BE2C (cell line): ENCODE measurements at regions not wholly inside any gene's neighbourhood (a gene's known extent, or its start where the extent isn't known, plus 50 kb on each side); places are given as distances from the start of the nearest gene placed in this dataset.

Experiments used
- DNase-seq: peaks from one replicate; pipeline ENCODE4 v3.0.0-alpha.2; 2020
- H3K27me3 ChIP-seq: fragments of 250-450 bp; sonication (Bioruptor Pico); 2 replicates; pipeline ENCODE4 v1.5.1; 2020; ENCODE audit warnings: mild to moderate bottlenecking
- H3K36me3 ChIP-seq: fragments of 250-450 bp; sonication (Bioruptor Pico); 2 replicates; pipeline ENCODE4 v1.5.1; 2020; ENCODE audit warnings: mild to moderate bottlenecking
- H3K4me1 ChIP-seq: fragments of 250-450 bp; sonication (Bioruptor Pico); 2 replicates; pipeline ENCODE4 v1.5.1; 2020
- H3K4me3 ChIP-seq: 2 replicates; pipeline ENCODE4 v1.5.1; 2011; ENCODE audit warnings: low read depth, low read length
- H3K9me3 ChIP-seq: fragments of 250-450 bp; sonication (Bioruptor Pico); 2 replicates; pipeline ENCODE4 v1.5.1; 2020
- TF ChIP-seq, protein P1 (sequence below): IDR thresholded peaks from 2 replicates; pipeline ENCODE4 v1.5.1; 2012; ENCODE audit warnings: mild to moderate bottlenecking, low read depth, low read length

- TF ChIP-seq, protein P1, sequence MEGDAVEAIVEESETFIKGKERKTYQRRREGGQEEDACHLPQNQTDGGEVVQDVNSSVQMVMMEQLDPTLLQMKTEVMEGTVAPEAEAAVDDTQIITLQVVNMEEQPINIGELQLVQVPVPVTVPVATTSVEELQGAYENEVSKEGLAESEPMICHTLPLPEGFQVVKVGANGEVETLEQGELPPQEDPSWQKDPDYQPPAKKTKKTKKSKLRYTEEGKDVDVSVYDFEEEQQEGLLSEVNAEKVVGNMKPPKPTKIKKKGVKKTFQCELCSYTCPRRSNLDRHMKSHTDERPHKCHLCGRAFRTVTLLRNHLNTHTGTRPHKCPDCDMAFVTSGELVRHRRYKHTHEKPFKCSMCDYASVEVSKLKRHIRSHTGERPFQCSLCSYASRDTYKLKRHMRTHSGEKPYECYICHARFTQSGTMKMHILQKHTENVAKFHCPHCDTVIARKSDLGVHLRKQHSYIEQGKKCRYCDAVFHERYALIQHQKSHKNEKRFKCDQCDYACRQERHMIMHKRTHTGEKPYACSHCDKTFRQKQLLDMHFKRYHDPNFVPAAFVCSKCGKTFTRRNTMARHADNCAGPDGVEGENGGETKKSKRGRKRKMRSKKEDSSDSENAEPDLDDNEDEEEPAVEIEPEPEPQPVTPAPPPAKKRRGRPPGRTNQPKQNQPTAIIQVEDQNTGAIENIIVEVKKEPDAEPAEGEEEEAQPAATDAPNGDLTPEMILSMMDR = peak; percentile 90
- no peaks in the 10 kb centered on the region for H3K4me1 ChIP-seq
- no peaks in the 10 kb centered on the region for H3K9me3 ChIP-seq
- H3K4me3 ChIP-seq = no peak overlapping the region
- H3K36me3 ChIP-seq = no peaks in the 10 kb centered on the region
- no peak for DNase-seq
- no peaks in the 10 kb centered on the region for H3K27me3 ChIP-seq
Measured at GRCh38 chr7:31443457-31443856, 70.4 kb upstream of the ITPRID1 start.

- H3K4me1 ChIP-seq = no peaks in the 10 kb centered on the region
- H3K36me3 ChIP-seq = no peaks in the 10 kb centered on the region
- no peaks in the 10 kb centered on the region for H3K27me3 ChIP-seq
- TF ChIP-seq, protein P1 = no peak
- no peaks in the 10 kb centered on the region for H3K9me3 ChIP-seq
- DNase-seq = no peak
- H3K4me3 ChIP-seq = no peak overlapping the region
Measured at GRCh38 chr7:31444196-31444595, 69.7 kb upstream of the ITPRID1 start.

DNA sequence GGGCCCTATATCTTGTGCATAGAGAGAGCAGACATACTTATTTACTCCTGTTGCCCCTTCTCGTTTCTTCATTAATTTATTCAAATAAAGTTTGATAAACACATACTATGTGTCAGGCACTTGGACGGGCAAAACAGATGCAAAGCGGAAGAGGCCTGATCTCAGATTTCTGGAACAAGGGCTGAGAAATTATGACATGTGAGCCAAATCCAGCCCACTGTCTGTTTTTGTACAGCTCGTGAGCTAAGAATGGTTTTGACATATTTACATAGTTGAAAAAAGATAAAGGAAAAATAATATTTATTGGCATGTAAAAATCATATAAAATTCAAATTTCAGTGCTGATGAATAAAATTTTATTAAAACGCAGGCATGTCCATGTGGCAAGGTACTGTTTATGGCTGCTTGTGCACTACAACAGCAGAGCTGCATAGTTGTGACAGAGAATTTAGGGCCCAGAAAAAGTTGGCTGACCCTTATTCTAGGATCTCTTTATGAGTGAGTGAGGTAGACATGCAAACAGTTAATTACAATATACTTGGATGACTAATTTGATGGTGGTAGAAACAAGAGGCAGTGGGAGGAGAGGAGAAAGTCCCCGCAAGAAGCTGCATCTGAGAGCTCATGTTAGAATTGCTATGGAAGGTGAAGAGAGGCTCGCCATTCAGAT, 68.1 kb upstream of the ITPRID1 start:
- TF ChIP-seq, protein P1 = no peak
- Histone ChIP-seq H3K27me3 (no peaks in the 10 kb centered on the region), H3K4me1 (no peaks in the 10 kb centered on the region), H3K9me3 (no peaks in the 10 kb centered on the region), H3K4me3 (no peak overlapping the region), H3K36me3 (no peaks in the 10 kb centered on the region)
- DNase-seq = no peak

GRCh38 chr7:31448649-31449048, 65.2 kb upstream of the ITPRID1 start:
- no peak for DNase-seq
- Histone ChIP-seq H3K9me3 (no peaks in the 10 kb centered on the region), H3K36me3 (no peaks in the 10 kb centered on the region), H3K27me3 (no peaks in the 10 kb centered on the region), H3K4me3 (no peak overlapping the region), H3K4me1 (no peaks in the 10 kb centered on the region)
- TF ChIP-seq, protein P1 = no peak

GRCh38 chr7:31455844-31456243, 58.0 kb upstream of the ITPRID1 start:
- no peaks in the 10 kb centered on the region for H3K36me3 ChIP-seq
- H3K27me3 ChIP-seq = no peaks in the 10 kb centered on the region
- DNase-seq = no peak
- H3K9me3 ChIP-seq = no peaks in the 10 kb centered on the region
- TF ChIP-seq, protein P1 = no peak
- no peak overlapping the region for H3K4me3 ChIP-seq
- H3K4me1 ChIP-seq = no peaks in the 10 kb centered on the region

DNA sequence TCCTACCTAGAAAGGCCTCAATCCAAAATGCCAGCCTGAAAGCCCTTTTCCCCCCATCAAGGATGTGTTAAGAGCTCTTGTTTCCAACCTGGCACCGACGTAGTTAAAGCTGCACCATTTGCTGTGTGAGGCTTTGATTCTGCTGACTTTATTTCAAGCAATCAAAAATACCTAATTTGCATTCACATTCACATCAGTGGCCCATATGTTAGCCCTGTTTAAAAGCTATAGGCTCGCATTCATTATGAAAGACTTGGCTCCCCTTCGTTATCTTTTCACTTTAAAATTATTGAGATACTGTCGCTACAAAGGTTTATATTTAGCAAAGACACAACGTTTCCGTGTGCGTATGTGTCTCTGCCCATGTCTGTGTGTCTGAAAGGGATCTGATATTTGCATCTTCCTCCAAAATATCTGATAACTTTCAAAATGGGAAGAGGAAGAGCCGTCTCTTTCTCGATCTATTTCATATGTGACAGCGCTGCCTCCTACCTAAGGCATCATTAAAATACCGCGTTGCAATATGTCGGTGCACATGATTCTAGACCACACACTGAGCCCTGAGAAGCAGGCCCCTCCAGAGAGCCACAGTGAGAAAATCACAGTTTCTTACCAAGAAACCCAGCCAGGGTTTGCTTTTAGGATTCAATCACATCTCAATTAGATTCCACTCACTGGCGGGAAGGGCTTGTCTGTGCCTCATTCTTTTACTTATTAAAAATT, 57.1 kb upstream of the ITPRID1 start:
- Histone ChIP-seq H3K9me3 (no peaks in the 10 kb centered on the region), H3K4me1 (no peaks in the 10 kb centered on the region), H3K27me3 (no peaks in the 10 kb centered on the region), H3K4me3 (no peak overlapping the region), H3K36me3 (no peaks in the 10 kb centered on the region)
- DNase-seq = no peak
- TF ChIP-seq, protein P1 = no peak
